HG03521 (cell line): ENCODE measurements at regions not wholly inside any gene's neighbourhood (a gene's known extent, or its start where the extent isn't known, plus 50 kb on each side); places are given as distances from the start of the nearest gene placed in this dataset.

Experiments
- ATAC-seq: cut with Tn5 transposase; IDR thresholded peaks from one replicate; pipeline ENCODE4 v1.9.1; 2021; ENCODE audit warnings: mild to moderate bottlenecking, moderate library complexity; ENCODE audit not compliant: unreplicated experiment

- ATAC-seq, result no peak
Observed at GRCh38 chr20:1720845-1721475, 63.4 kb upstream of the SIRPG start.

- no peak for ATAC-seq
Observed at GRCh38 chr20:1720226-1720625, 62.6 kb upstream of the SIRPG start.

GRCh38 chr20:1718604-1719384, 61.2 kb upstream of the SIRPG start:
- no peak for ATAC-seq

- no peak for ATAC-seq
Observed at GRCh38 chr20:1712634-1713624, 55.4 kb upstream of the SIRPG start.

GRCh38 chr20:1711826-1712601, 54.4 kb upstream of the SIRPG start:
- ATAC-seq, result no peak

- ATAC-seq, result no peak
Observed at GRCh38 chr20:1711266-1711665, 53.7 kb upstream of the SIRPG start.

- no peak for ATAC-seq
Observed at GRCh38 chr20:1710484-1710883, 52.9 kb upstream of the SIRPG start.

- ATAC-seq, result no peak
Observed at GRCh38 chr20:1707588-1708449, 50.2 kb upstream of the SIRPG start.
